Neural progenitor cell (in vitro differentiated cells): ENCODE measurements at regions not wholly inside any gene's neighbourhood (a gene's known extent, or its start where the extent isn't known, plus 50 kb on each side); places are given as distances from the start of the nearest gene placed in this dataset.
A peak's percentile ranks its signal among the peaks of the same experiment; 100 is the strongest.

Experiments
- DNase-seq: peaks from one replicate; pipeline ENCODE4 v3.0.0-alpha.2; 2016; ENCODE audit warnings: low spot score
- H2AFZ ChIP-seq: fragments of 200-600 bp; sonication (generic); replicated peaks from 2 replicates; pipeline ENCODE4 v1.6.1; 2016; ENCODE audit warnings: antibody characterized with exemption
- H3F3A ChIP-seq: fragments of 200-600 bp; sonication (generic); 2 replicates; pipeline ENCODE4 v1.6.1; 2016; ENCODE audit warnings: antibody characterized with exemption, low read depth
- H3K27ac ChIP-seq: fragments of 200-600 bp; sonication (generic); 2 replicates; pipeline ENCODE4 v1.5.1; 2016; ENCODE audit warnings: mild to moderate bottlenecking
- H3K27me3 ChIP-seq: fragments of 200-600 bp; sonication (generic); 2 replicates; pipeline ENCODE4 v1.6.1; 2016; ENCODE audit warnings: mild to moderate bottlenecking, moderate library complexity
- H3K36me3 ChIP-seq: fragments of 200-600 bp; sonication (generic); 2 replicates; pipeline ENCODE4 v1.5.1; 2016
- H3K4me1 ChIP-seq: fragments of 200-600 bp; sonication (generic); 2 replicates; pipeline ENCODE4 v1.6.1; 2016; ENCODE audit warnings: mixed run types
- H3K4me2 ChIP-seq: fragments of 200-600 bp; sonication (generic); 2 replicates; pipeline ENCODE4 v1.6.1; 2016
- H3K4me3 ChIP-seq: fragments of 200-600 bp; sonication (generic); 2 replicates; pipeline ENCODE4 v1.5.1; 2016
- H3K79me2 ChIP-seq: fragments of 200-600 bp; sonication (generic); 2 replicates; pipeline ENCODE4 v1.6.1; 2016; ENCODE audit warnings: low read depth
- H3K9ac ChIP-seq: fragments of 200-600 bp; sonication (generic); 2 replicates; pipeline ENCODE4 v1.6.1; 2016
- H3K9me3 ChIP-seq: fragments of 200-600 bp; sonication (generic); 2 replicates; pipeline ENCODE4 v1.5.1; 2016; ENCODE audit warnings: low read depth
- H4K20me1 ChIP-seq: fragments of 200-600 bp; sonication (generic); 2 replicates; pipeline ENCODE4 v1.6.1; 2016; ENCODE audit warnings: low read depth
- H3K27ac Mint-ChIP-seq: 3 replicates; pipeline ENCODE4 v1.8.0; 2021; ENCODE audit warnings: mixed read lengths
- H3K27me3 Mint-ChIP-seq: 2 replicates; pipeline ENCODE4 v1.8.0; 2022; ENCODE audit warnings: low read depth, mild to moderate bottlenecking, inconsistent platforms, moderate library complexity, mixed read lengths; ENCODE audit not compliant: insufficient read depth
- H3K36me3 Mint-ChIP-seq: 3 replicates; pipeline ENCODE4 v1.8.0; 2021; ENCODE audit warnings: mixed read lengths
- H3K4me1 Mint-ChIP-seq: 3 replicates; pipeline ENCODE4 v1.8.0; 2021; ENCODE audit warnings: mixed read lengths
- H3K4me3 Mint-ChIP-seq: 3 replicates; pipeline ENCODE4 v1.8.0; 2021; ENCODE audit warnings: mild to moderate bottlenecking, moderate library complexity, mixed read lengths
- H3K9me3 Mint-ChIP-seq: 3 replicates; pipeline ENCODE4 v1.8.0; 2020; ENCODE audit warnings: mixed read lengths
- CTCF ChIP-seq: fragments of 200-600 bp; sonication (generic); IDR thresholded peaks from 2 replicates; pipeline ENCODE4 v1.5.1; 2017; ENCODE audit warnings: antibody characterized with exemption, mild to moderate bottlenecking
- EZH2 ChIP-seq: fragments of 200-600 bp; sonication (generic); IDR thresholded peaks from 2 replicates; pipeline ENCODE4 v1.6.1; 2017; ENCODE audit warnings: antibody characterized with exemption, mild to moderate bottlenecking, moderate library complexity
- EZH2phosphoT487 ChIP-seq: fragments of 200-600 bp; sonication (generic); IDR thresholded peaks from 2 replicates; pipeline ENCODE4 v1.6.1; 2017; ENCODE audit warnings: antibody characterized with exemption

- TF ChIP-seq CTCF (no peak), EZH2 (no peak), EZH2phosphoT487 (no peak)
Measured at GRCh38 chr1:209062863-209063262, 520.7 kb upstream of the CAMK1G start.

GRCh38 chr1:209063767-209064659 lies 519.5 kb upstream of the CAMK1G start:
- H3K4me3 Mint-ChIP-seq = no peak overlapping the region
- DNase-seq = no peak
- Histone ChIP-seq H3K4me2 (peak overlapping the region; percentile 66), H3K27me3 (no peaks in the 10 kb centered on the region), H3F3A (peaks cover 7% of the 10 kb centered on the region), H2AFZ (peak overlapping the region; percentile 2), H3K9me3 (no peaks in the 10 kb centered on the region), H3K9ac (no peak overlapping the region), H3K79me2 (no peaks in the 10 kb centered on the region), H3K4me3 (no peak overlapping the region), H4K20me1 (no peaks in the 10 kb centered on the region), H3K36me3 (no peaks in the 10 kb centered on the region), H3K27ac (no peak overlapping the region), H3K4me1 (peaks cover 48% of the 10 kb centered on the region)
- H3K36me3 Mint-ChIP-seq = no peaks in the 10 kb centered on the region
- TF ChIP-seq EZH2 (no peak), EZH2phosphoT487 (no peak), CTCF (no peak)
- no peaks in the 10 kb centered on the region for H3K9me3 Mint-ChIP-seq
- peaks cover 28% of the 10 kb centered on the region for H3K4me1 Mint-ChIP-seq
- no peaks in the 10 kb centered on the region for H3K27me3 Mint-ChIP-seq
- no peak overlapping the region for H3K27ac Mint-ChIP-seq

More at GRCh38 chr1:209062863-209063262, 520.7 kb upstream of the CAMK1G start:
- Histone ChIP-seq H3K36me3 (no peaks in the 10 kb centered on the region), H3K4me2 (no peak overlapping the region), H3K79me2 (no peaks in the 10 kb centered on the region), H3K27ac (no peak overlapping the region), H3K9ac (no peak overlapping the region), H3K27me3 (no peaks in the 10 kb centered on the region), H4K20me1 (no peaks in the 10 kb centered on the region), H3K4me1 (peaks cover 49% of the 10 kb centered on the region), H3K4me3 (no peak overlapping the region), H2AFZ (no peak overlapping the region), H3K9me3 (no peaks in the 10 kb centered on the region), H3F3A (peaks cover 7% of the 10 kb centered on the region)
- no peak overlapping the region for H3K27ac Mint-ChIP-seq
- H3K4me3 Mint-ChIP-seq = no peak overlapping the region
- no peaks in the 10 kb centered on the region for H3K36me3 Mint-ChIP-seq
- no peak for DNase-seq
- H3K27me3 Mint-ChIP-seq = no peaks in the 10 kb centered on the region
- H3K4me1 Mint-ChIP-seq = peaks cover 28% of the 10 kb centered on the region
- H3K9me3 Mint-ChIP-seq = no peaks in the 10 kb centered on the region

- no peaks in the 10 kb centered on the region for H3K27me3 ChIP-seq
- Mint-ChIP-seq H3K27me3 (no peaks in the 10 kb centered on the region), H3K4me1 (peaks cover 21% of the 10 kb centered on the region), H3K9me3 (no peaks in the 10 kb centered on the region), H3K27ac (no peak overlapping the region), H3K4me3 (no peak overlapping the region), H3K36me3 (no peaks in the 10 kb centered on the region)
- TF ChIP-seq EZH2phosphoT487 = no peak
- no peak for TF ChIP-seq CTCF
- no peak for TF ChIP-seq EZH2
- H3F3A ChIP-seq = peaks cover 7% of the 10 kb centered on the region
- H2AFZ ChIP-seq = no peak overlapping the region
- no peaks in the 10 kb centered on the region for H4K20me1 ChIP-seq
- peak overlapping the region; percentile 2 for H3K4me3 ChIP-seq
- no peaks in the 10 kb centered on the region for H3K36me3 ChIP-seq
- peak; percentile 57 for DNase-seq
- no peak overlapping the region for H3K27ac ChIP-seq
- H3K9me3 ChIP-seq = no peaks in the 10 kb centered on the region
- peak overlapping the region; percentile 66 for H3K4me2 ChIP-seq
- no peaks in the 10 kb centered on the region for H3K79me2 ChIP-seq
- H3K9ac ChIP-seq = no peak overlapping the region
- peaks cover 38% of the 10 kb centered on the region for H3K4me1 ChIP-seq
Measured at GRCh38 chr1:209064850-209065706, 518.4 kb upstream of the CAMK1G start.
